Right renal cortex interstitium (tissue), 3 donors: ENCODE measurements at regions not wholly inside any gene's neighbourhood (a gene's known extent, or its start where the extent isn't known, plus 50 kb on each side); places are given as distances from the start of the nearest gene placed in this dataset.
"Not testable (repeated sequence)": the region's sequence is repeated elsewhere in the genome, so short reads cannot be mapped to it uniquely, and the experiment has no call there.

Experiments
- DNase-seq, 3 donors: peaks; one replicate each; pipeline ENCODE4 v3.0.0-alpha.2; 2013; ENCODE audit warnings: low read depth in 3 of 3, low spot score in 2 of 3

GRCh38 chr9:74373348-74373747, 123.8 kb upstream of the RORB start:
- DNase-seq = no peak

GRCh38 chr9:74379718-74380117, 117.4 kb upstream of the RORB start:
- peak in 1 of 3 donors; percentile 3 for DNase-seq

- no peak for DNase-seq
Measured at GRCh38 chr9:74391816-74392215, 105.3 kb upstream of the RORB start.

- DNase-seq = no peak
Measured at GRCh38 chr9:74403581-74403980, 93.6 kb upstream of the RORB start.

GRCh38 chr9:74404620-74405019, 92.5 kb upstream of the RORB start:
- DNase-seq = no peak

- no peak for DNase-seq
Measured at GRCh38 chr9:74407166-74407565, 90.0 kb upstream of the RORB start.

- DNase-seq = no peak
Measured at GRCh38 chr9:74412236-74412979, 84.7 kb upstream of the RORB start.

GRCh38 chr9:74413876-74414275, 83.3 kb upstream of the RORB start:
- DNase-seq = no peak

- no peak for DNase-seq
Measured at GRCh38 chr9:74414325-74414724, 82.8 kb upstream of the RORB start.

- no peak for DNase-seq
Measured at GRCh38 chr9:74415995-74416394, 81.1 kb upstream of the RORB start.

GRCh38 chr9:74424488-74424887, 72.6 kb upstream of the RORB start:
- not testable (repeated sequence) for DNase-seq

GRCh38 chr9:74431467-74431866, 65.7 kb upstream of the RORB start:
- no peak for DNase-seq

- no peak for DNase-seq
Measured at GRCh38 chr9:74443036-74443750, 53.9 kb upstream of the RORB start.

GRCh38 chr9:74444369-74444768, 52.8 kb upstream of the RORB start:
- DNase-seq = no peak
